ENCODE measurements at regions not wholly inside any gene's neighbourhood (a gene's known extent, or its start where the extent isn't known, plus 50 kb on each side); places are given as distances from the start of the nearest gene placed in this dataset.

DNA sequence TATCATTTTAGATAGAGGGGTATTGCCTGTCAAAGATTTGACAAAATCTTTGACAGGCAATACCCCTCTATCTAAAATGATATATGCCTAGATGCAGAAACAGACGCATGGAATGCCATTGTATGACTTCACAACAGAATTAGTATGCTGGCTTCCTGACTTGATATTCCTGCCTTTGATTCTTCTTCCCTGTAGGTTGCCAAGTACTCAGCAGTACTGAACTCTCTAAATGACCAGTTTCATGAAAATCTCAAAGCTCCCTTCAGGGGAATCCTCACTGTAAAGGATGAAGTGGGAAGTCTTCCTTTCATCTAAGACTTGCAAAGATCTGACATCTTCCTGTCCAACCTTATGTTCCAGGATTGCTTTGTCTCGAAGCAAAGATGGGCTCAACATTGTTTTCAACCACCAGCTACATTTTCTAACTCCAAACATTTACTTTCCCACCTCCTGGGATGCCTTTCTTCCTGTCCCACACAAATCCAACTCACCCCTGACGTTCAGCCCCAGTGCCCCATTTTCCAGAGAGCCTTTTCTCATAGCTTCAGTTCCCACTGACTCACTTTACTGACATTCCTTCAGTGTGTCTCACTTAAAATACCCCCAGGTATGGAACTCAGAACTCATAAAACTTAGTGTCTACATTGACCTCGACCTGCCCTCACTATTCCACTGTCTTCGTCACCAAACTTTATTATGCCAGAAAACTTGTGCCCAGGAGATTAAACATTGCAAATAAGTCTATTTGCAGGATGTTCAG is 67.3 kb upstream of the KCNJ6 start:
- TF ChIP-seq, protein P1, sequence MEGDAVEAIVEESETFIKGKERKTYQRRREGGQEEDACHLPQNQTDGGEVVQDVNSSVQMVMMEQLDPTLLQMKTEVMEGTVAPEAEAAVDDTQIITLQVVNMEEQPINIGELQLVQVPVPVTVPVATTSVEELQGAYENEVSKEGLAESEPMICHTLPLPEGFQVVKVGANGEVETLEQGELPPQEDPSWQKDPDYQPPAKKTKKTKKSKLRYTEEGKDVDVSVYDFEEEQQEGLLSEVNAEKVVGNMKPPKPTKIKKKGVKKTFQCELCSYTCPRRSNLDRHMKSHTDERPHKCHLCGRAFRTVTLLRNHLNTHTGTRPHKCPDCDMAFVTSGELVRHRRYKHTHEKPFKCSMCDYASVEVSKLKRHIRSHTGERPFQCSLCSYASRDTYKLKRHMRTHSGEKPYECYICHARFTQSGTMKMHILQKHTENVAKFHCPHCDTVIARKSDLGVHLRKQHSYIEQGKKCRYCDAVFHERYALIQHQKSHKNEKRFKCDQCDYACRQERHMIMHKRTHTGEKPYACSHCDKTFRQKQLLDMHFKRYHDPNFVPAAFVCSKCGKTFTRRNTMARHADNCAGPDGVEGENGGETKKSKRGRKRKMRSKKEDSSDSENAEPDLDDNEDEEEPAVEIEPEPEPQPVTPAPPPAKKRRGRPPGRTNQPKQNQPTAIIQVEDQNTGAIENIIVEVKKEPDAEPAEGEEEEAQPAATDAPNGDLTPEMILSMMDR (IDR thresholded peaks at IDR 0.05; ENCODE audit: low read depth, low read length, missing control alignments) = no peak
- no peak for DNase-seq (ENCODE audit: low read depth)
- H3K4me3 ChIP-seq (ENCODE audit: low read depth, low read length) = no peak overlapping the region

DNA sequence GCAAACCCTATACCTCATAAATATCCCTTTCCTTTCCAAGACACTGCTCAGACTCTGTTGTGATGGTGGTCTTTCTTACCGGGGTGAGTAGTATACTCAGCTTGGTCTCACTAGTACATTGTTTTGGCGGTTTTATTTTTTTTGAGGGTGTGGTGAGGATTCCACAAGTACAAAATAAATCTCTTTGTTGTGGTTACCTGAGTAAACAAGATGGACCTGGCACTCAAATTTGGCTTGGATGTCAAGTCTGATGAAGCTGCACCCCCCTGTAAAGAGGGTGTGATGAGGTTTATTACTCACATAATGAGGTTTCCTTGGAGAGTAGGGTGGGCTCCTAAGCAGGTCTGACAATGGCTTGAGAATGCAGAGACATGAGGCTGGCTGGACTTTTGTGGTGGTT is 68.2 kb upstream of the KCNJ6 start:
- no peak for DNase-seq (ENCODE audit: low read depth)
- TF ChIP-seq, protein P1 (IDR thresholded peaks at IDR 0.05; ENCODE audit: low read depth, low read length, missing control alignments) = no peak
- no peak overlapping the region for H3K4me3 ChIP-seq (ENCODE audit: low read depth, low read length)

DNA sequence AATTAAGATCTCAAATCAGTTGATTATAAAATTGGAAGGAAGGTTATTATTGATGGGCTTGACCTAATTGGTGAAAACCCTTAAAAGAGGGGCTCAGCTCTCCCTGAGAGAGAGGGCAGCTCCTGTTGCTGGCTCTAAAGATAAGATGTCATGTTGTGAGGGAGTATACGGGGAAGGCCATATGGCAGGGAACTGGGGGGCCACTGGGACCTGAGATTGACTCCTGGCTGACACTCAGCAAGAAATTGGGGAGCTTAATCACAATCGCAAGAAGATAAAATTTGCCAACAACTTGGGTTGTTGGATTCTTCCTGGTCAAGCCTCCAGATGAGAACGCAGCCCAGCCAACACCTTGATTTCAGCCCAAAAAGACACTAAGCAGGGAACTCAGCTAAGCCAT is 69.7 kb upstream of the KCNJ6 start:
- TF ChIP-seq, protein P1 (IDR thresholded peaks at IDR 0.05; ENCODE audit: low read depth, low read length, missing control alignments) = no peak
- H3K4me3 ChIP-seq (ENCODE audit: low read depth, low read length) = no peak overlapping the region
- no peak for DNase-seq (ENCODE audit: low read depth)

DNA sequence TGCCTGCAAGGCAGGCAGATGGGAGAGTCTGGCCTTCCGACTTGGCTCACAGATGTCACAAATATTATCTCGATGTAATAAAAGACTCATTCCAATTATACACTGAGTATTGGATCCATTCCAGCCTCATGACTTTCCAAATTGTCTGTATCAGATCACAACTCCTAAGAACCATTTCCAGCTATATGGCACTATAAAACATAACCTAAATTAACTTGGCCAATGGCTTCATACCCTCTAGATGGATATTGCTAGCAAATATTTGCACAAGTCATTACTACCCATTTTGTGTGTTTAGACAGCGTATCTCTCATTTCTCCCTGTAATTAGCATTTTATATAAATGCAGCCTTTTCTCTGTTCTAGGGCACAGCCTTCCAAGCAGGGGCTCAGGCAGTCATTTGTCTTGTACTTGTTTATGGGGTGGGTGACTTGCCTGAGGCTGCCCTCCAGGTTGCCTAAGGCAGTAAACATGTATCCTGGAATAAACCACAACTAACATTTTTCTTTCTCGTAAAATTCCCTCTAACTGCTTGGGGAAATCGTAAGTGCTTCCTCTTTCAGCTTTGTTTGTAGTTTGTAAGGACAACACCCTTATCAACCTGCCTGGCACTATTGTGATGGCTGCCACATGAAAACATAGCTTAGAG is 70.6 kb upstream of the KCNJ6 start:
- TF ChIP-seq, protein P1 (IDR thresholded peaks at IDR 0.05; ENCODE audit: low read depth, low read length, missing control alignments) = no peak
- no peak for DNase-seq (ENCODE audit: low read depth)
- no peak overlapping the region for H3K4me3 ChIP-seq (ENCODE audit: low read depth, low read length)

DNA sequence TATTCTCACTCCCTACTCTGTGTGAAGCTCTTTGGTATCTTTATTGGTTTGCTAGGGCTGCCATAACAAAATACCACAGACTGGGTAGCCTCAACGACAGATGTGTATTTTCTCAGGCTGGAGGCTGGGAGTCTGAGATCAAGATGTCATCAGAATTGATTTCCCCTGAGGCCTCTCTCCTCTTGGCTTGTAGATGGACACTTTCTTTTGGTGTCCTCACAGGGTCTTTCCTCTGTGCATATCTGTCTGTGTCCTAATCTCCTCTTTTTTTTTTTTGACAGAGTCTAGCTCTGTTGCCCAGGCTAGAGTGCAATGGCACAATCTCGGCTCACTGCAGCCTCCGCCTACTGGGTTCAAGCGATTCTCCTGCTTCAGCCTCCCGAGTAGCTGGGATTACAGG is 71.4 kb upstream of the KCNJ6 start:
- DNase-seq (ENCODE audit: low read depth) = no peak
- TF ChIP-seq, protein P1 (IDR thresholded peaks at IDR 0.05; ENCODE audit: low read depth, low read length, missing control alignments) = no peak
- H3K4me3 ChIP-seq (ENCODE audit: low read depth, low read length) = no peak overlapping the region

- TF ChIP-seq, protein P1 (IDR thresholded peaks at IDR 0.05; ENCODE audit: low read depth, low read length, missing control alignments) = no peak
- DNase-seq (ENCODE audit: low read depth) = no peak
- H3K4me3 ChIP-seq (ENCODE audit: low read depth, low read length) = no peak overlapping the region
Measured at GRCh38 chr21:37993071-37993470, 76.8 kb upstream of the KCNJ6 start.

Measured in GM12864 (cell line).